Esophagus mucosa (tissue), 1 donor: ENCODE measurements at regions not wholly inside any gene's neighbourhood (a gene's known extent, or its start where the extent isn't known, plus 50 kb on each side); places are given as distances from the start of the nearest gene placed in this dataset.
A peak's percentile ranks its signal among the peaks of the same experiment; 100 is the strongest.

Experiments used
- ATAC-seq: fragments of 200-7000 bp; cut with Tn5 transposase; one replicate; pipeline ENCODE4 v1.9.1; 2020
- donor health status: DM: yes; HTN: yes; CAD: no.

GRCh38 chr4:3818371-3818770, 52.2 kb downstream of the ADRA2C start:
- no peak for ATAC-seq

- no peak for ATAC-seq
These were observed 53.2 kb downstream of the ADRA2C start for GRCh38 chr4:3819210-3819919.

GRCh38 chr4:3820016-3820805, 54.0 kb downstream of the ADRA2C start:
- ATAC-seq, result no peak

- no peak for ATAC-seq
These were observed 54.8 kb downstream of the ADRA2C start for GRCh38 chr4:3820806-3821579.

GRCh38 chr4:3821580-3822229, 55.5 kb downstream of the ADRA2C start:
- peak; percentile 13 for ATAC-seq

- no peak for ATAC-seq
These were observed 56.2 kb downstream of the ADRA2C start for GRCh38 chr4:3822230-3822947.

GRCh38 chr4:3823496-3824341, 57.5 kb downstream of the ADRA2C start:
- no peak for ATAC-seq

GRCh38 chr4:3824521-3825270, 58.5 kb downstream of the ADRA2C start:
- no peak for ATAC-seq

- no peak for ATAC-seq
These were observed 59.3 kb downstream of the ADRA2C start for GRCh38 chr4:3825530-3825929.

GRCh38 chr4:3826247-3827172, 60.3 kb downstream of the ADRA2C start:
- ATAC-seq, result no peak

GRCh38 chr4:3827616-3828492, 61.7 kb downstream of the ADRA2C start:
- ATAC-seq, result peak; percentile 48

GRCh38 chr4:3828546-3828945, 62.4 kb downstream of the ADRA2C start:
- no peak for ATAC-seq

- ATAC-seq, result no peak
These were observed 63.2 kb downstream of the ADRA2C start for GRCh38 chr4:3829211-3829955.

- ATAC-seq, result no peak
These were observed 64.0 kb downstream of the ADRA2C start for GRCh38 chr4:3829956-3830773.

GRCh38 chr4:3830774-3831528, 64.8 kb downstream of the ADRA2C start:
- no peak for ATAC-seq
